Mesenchymal stem cell (in vitro differentiated cells and primary cell): ENCODE measurements at regions not wholly inside any gene's neighbourhood (a gene's known extent, or its start where the extent isn't known, plus 50 kb on each side); places are given as distances from the start of the nearest gene placed in this dataset.
A peak's percentile ranks its signal among the peaks of the same experiment; 100 is the strongest.

Experiments
- DNase-seq: peaks from one replicate; pipeline ENCODE4 v3.0.0-alpha.2; 2013
- H2AFZ ChIP-seq: one replicate; pipeline ENCODE4 v1.6.1; 2013; ENCODE audit warnings: low read depth, mild to moderate bottlenecking, control low read depth, inconsistent platforms, low read length, moderate library complexity
- H2AK5ac ChIP-seq: 2 replicates; pipeline ENCODE4 v1.6.1; 2013; ENCODE audit warnings: low read length, moderate library complexity, mild to moderate bottlenecking, inconsistent platforms; ENCODE audit not compliant: severe bottlenecking
- H2BK120ac ChIP-seq: one replicate; pipeline ENCODE4 v1.6.1; 2013; ENCODE audit warnings: low read depth, mild to moderate bottlenecking, inconsistent platforms, low read length, moderate library complexity
- H2BK12ac ChIP-seq, 2 experiments: one replicate each; pipeline ENCODE4 v1.6.1; 2013; ENCODE audit warnings: inconsistent platforms in 2 of 2, low read length in 2 of 2, mild to moderate bottlenecking in 2 of 2, moderate library complexity in 2 of 2, control low read depth in 1 of 2
- H2BK15ac ChIP-seq: one replicate; pipeline ENCODE4 v1.6.1; 2013; ENCODE audit warnings: mild to moderate bottlenecking, low read depth, inconsistent platforms; ENCODE audit not compliant: poor library complexity, severe bottlenecking
- H2BK5ac ChIP-seq: 2 replicates; pipeline ENCODE4 v1.6.1; 2013; ENCODE audit warnings: low read depth, mild to moderate bottlenecking, low read length, control low read depth, inconsistent platforms; ENCODE audit not compliant: poor library complexity, severe bottlenecking
- H3K14ac ChIP-seq, 2 experiments: one replicate each; pipeline ENCODE4 v1.6.1; 2013; ENCODE audit warnings: inconsistent platforms in 2 of 2, low read length in 2 of 2, control low read depth in 1 of 2, mild to moderate bottlenecking in 1 of 2, moderate library complexity in 1 of 2
- H3K18ac ChIP-seq, 2 experiments: one replicate each; pipeline ENCODE4 v1.6.1; 2013; ENCODE audit warnings: inconsistent platforms in 2 of 2, low read length in 2 of 2, control low read depth in 1 of 2, low read depth in 1 of 2, mild to moderate bottlenecking in 1 of 2
- H3K23ac ChIP-seq, 2 experiments: one replicate each; pipeline ENCODE4 v1.6.1; 2013; ENCODE audit warnings: inconsistent platforms in 2 of 2, low read length in 2 of 2, mild to moderate bottlenecking in 2 of 2, moderate library complexity in 2 of 2, control low read depth in 1 of 2
- H3K27ac ChIP-seq: 2 replicates; pipeline ENCODE4 v1.5.1; 2013; ENCODE audit warnings: mild to moderate bottlenecking, moderate library complexity, low read length, control low read depth, inconsistent platforms; ENCODE audit not compliant: poor library complexity, severe bottlenecking
- H3K27me3 ChIP-seq, 2 experiments: 2 replicates each; pipeline versions ENCODE4 v1.6.1 to v1.7.0; 2013; ENCODE audit warnings: low read length in 2 of 2, mild to moderate bottlenecking in 2 of 2, moderate library complexity in 2 of 2, control low read depth in 1 of 2, inconsistent platforms in 1 of 2; ENCODE audit not compliant: control insufficient read depth in 1 of 2, insufficient read depth in 1 of 2
- H3K36me3 ChIP-seq, 2 experiments: 2 replicates each; pipeline versions ENCODE4 v1.6.1 to v1.7.0; 2013; ENCODE audit warnings: low read length in 2 of 2, control low read depth in 1 of 2, inconsistent platforms in 1 of 2, low read depth in 1 of 2, mild to moderate bottlenecking in 1 of 2; ENCODE audit not compliant: insufficient read depth in 2 of 2, control insufficient read depth in 1 of 2
- H3K4ac ChIP-seq, 2 experiments: one replicate each; pipeline ENCODE4 v1.6.1; 2013; ENCODE audit warnings: inconsistent platforms in 2 of 2, low read length in 2 of 2, mild to moderate bottlenecking in 2 of 2, moderate library complexity in 2 of 2, control low read depth in 1 of 2, low read depth in 1 of 2
- H3K4me1 ChIP-seq: 2 replicates; pipeline ENCODE4 v1.6.1; 2013; ENCODE audit warnings: low read depth, low read length, control low read depth; ENCODE audit not compliant: control insufficient read depth, insufficient read depth
- H3K4me2 ChIP-seq: 2 replicates; pipeline ENCODE4 v1.6.1; 2013; ENCODE audit warnings: low read length, mild to moderate bottlenecking, inconsistent platforms; ENCODE audit not compliant: poor library complexity, severe bottlenecking
- H3K4me3 ChIP-seq, 2 experiments: 2 replicates each; pipeline versions ENCODE4 v1.5.1 to v1.7.0; 2013; ENCODE audit warnings: low read length in 2 of 2, mild to moderate bottlenecking in 2 of 2, control low read depth in 1 of 2, low read depth in 1 of 2; ENCODE audit not compliant: insufficient read depth in 1 of 2
- H3K79me1 ChIP-seq: replicated peaks from 2 replicates; pipeline ENCODE4 v1.6.1; 2013; ENCODE audit warnings: mild to moderate bottlenecking, control low read depth, low read length, inconsistent platforms; ENCODE audit not compliant: poor library complexity, severe bottlenecking
- H3K9ac ChIP-seq: 2 replicates; pipeline ENCODE4 v1.7.0; 2013; ENCODE audit warnings: mild to moderate bottlenecking, low read length, moderate library complexity
- H3K9me3 ChIP-seq: 2 replicates; pipeline ENCODE4 v1.7.0; 2013; ENCODE audit warnings: mild to moderate bottlenecking, low read length; ENCODE audit not compliant: control insufficient read depth
- H4K8ac ChIP-seq: one replicate; pipeline ENCODE4 v1.6.1; 2013; ENCODE audit warnings: inconsistent platforms, mild to moderate bottlenecking, low read length, moderate library complexity
- H4K91ac ChIP-seq: one replicate; pipeline ENCODE4 v1.6.1; 2013; ENCODE audit warnings: mild to moderate bottlenecking, low read length, inconsistent platforms
- WGBS: methylation state at CpG from one replicate; pipeline ENCODE4 v1.1.7; 2013; ENCODE audit warnings: mixed read lengths; 5-methylcytosine and 5-hydroxymethylcytosine counted together

DNA sequence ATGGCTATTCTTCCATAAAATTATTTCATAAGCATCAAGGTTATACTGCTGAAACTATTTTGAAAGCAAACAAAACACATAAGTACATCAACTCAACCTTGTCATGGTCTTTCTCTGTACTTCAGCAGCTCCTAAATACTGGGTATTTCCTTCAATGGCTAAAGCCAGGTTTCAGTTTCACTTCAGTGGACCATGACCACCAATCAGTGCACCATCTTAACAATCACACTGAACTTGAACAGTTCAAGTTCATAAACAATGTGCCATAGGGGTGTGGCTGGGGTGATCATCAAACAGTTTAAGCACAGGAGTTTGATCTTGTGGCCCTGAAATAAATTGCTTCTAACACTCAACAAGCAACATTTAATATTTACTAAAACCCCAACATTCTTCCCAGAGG is 124.1 kb upstream of the FIGN start:
- no peak overlapping the region for H2AK5ac ChIP-seq
- no peak overlapping the region for H2BK15ac ChIP-seq
- H4K91ac ChIP-seq, result no peak overlapping the region
- H2AFZ ChIP-seq, result no peak overlapping the region
- H3K14ac ChIP-seq, result no peak overlapping the region
- H3K4me1 ChIP-seq, result no peaks in the 10 kb centered on the region
- no peaks in the 10 kb centered on the region for H3K9me3 ChIP-seq
- H3K18ac ChIP-seq, result no peak overlapping the region
- no peak overlapping the region for H4K8ac ChIP-seq
- H3K27me3 ChIP-seq, result no peaks in the 10 kb centered on the region
- no peak overlapping the region for H2BK120ac ChIP-seq
- no peak overlapping the region for H3K4me3 ChIP-seq
- H3K36me3 ChIP-seq, result no peaks in the 10 kb centered on the region
- no peak overlapping the region for H3K9ac ChIP-seq
- no peak overlapping the region for H3K27ac ChIP-seq
- H2BK12ac ChIP-seq, result no peak overlapping the region
- no peak overlapping the region for H3K23ac ChIP-seq
- no peak overlapping the region for H3K4me2 ChIP-seq
- peak; percentile 20 for DNase-seq
- H3K4ac ChIP-seq, result no peak overlapping the region
- no peaks in the 10 kb centered on the region for H3K79me1 ChIP-seq
- H2BK5ac ChIP-seq, result no peak overlapping the region

DNA sequence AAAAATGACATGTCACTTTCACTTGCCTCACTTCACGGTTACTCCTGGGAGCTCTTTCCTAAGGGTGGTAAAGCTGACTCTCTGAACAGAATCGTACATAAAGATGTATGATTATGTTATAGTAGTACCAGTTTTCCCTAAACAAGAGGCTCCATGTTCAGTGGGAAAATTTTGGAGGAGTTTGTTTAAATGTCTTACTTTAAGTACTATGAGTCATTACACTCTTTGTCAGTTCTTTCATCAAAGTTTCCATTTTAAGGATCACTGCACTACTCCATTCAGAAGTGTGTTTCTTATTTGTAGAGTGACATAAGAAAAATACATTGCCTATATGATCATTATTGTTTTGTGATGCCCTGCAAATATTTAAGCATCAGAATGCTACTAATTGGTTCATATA is 121.1 kb upstream of the FIGN start:
- 100% methylated on average over 1 of the region's 2 CpGs for WGBS
- no peaks in the 10 kb centered on the region for H3K36me3 ChIP-seq
- H3K27ac ChIP-seq, result no peak overlapping the region
- H2BK15ac ChIP-seq, result no peak overlapping the region
- no peak overlapping the region for H2BK120ac ChIP-seq
- H4K91ac ChIP-seq, result no peak overlapping the region
- H3K9ac ChIP-seq, result no peak overlapping the region
- H3K23ac ChIP-seq, result no peak overlapping the region
- no peak overlapping the region for H2BK12ac ChIP-seq
- no peak overlapping the region for H2BK5ac ChIP-seq
- H3K9me3 ChIP-seq, result no peaks in the 10 kb centered on the region
- H2AK5ac ChIP-seq, result no peak overlapping the region
- H2AFZ ChIP-seq, result no peak overlapping the region
- H3K4me1 ChIP-seq, result no peaks in the 10 kb centered on the region
- peak; percentile 58 for DNase-seq
- no peak overlapping the region for H4K8ac ChIP-seq
- no peak overlapping the region for H3K18ac ChIP-seq
- H3K4ac ChIP-seq, result no peak overlapping the region
- no peak overlapping the region for H3K4me2 ChIP-seq
- no peak overlapping the region for H3K14ac ChIP-seq
- no peaks in the 10 kb centered on the region for H3K27me3 ChIP-seq
- H3K79me1 ChIP-seq, result no peaks in the 10 kb centered on the region
- H3K4me3 ChIP-seq, result no peak overlapping the region

DNA sequence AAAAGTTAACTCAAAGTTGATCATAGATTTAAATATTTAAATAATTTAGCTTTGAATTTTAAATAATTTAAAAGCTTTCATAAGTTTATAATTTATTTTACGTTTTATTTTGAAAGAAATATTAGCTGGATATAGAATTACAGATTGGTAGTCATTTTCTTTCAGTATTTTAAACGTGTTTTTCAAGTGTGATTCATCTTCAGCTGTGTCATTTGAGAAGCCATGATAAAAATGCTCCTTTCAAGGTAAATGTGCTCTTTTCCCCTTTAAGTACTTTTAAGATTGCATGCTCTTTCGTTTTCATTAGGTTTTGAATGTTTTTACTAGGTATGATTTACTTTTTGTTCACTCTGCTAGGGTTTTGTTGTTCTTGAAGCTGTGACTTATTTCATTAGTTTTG is 116.8 kb upstream of the FIGN start:
- no peak overlapping the region for H4K91ac ChIP-seq
- WGBS, result 71% methylated on average over 1 of the region's 3 CpGs

DNA sequence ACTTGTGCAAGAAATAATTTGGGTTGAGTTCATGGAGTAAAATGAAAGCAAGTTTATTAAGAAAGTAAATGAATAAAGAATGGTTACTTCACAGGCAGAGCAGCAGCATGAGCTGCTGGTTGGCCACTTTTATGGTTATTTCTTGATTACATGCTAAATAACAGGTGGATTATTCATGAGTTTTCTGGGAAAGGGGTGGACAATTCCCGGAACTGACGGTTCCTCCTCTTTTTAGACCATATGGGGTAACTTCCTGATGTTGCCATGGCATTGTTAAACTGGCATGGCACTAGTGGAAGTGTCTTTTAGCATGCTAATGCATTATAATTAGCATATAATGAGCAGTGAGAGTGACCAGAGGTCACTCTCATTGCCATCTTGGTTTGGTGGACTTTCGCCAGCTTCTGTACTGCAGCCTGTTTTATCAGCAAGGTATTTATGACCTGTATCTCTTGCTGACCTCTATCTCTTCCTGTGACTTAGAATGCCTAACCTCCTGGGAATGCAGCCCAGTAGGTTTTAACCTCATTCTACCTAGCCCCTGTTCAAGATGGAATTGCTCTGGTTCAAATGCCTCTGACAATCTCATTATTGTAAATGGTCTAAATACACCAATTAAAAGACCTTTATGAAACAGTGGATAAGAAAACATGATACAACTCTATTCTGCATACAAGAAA is 114.1 kb upstream of the FIGN start:
- H3K4me1 ChIP-seq, result no peaks in the 10 kb centered on the region
- no peak overlapping the region for H4K8ac ChIP-seq
- DNase-seq, result no peak
- no peak overlapping the region for H2BK15ac ChIP-seq
- no peaks in the 10 kb centered on the region for H3K36me3 ChIP-seq
- H3K4ac ChIP-seq, result no peak overlapping the region
- H2AFZ ChIP-seq, result no peak overlapping the region
- no peak overlapping the region for H3K4me3 ChIP-seq
- no peak overlapping the region for H2BK12ac ChIP-seq
- no peak overlapping the region for H3K4me2 ChIP-seq
- H3K14ac ChIP-seq, result no peak overlapping the region
- H2AK5ac ChIP-seq, result no peak overlapping the region
- H3K79me1 ChIP-seq, result no peaks in the 10 kb centered on the region
- H3K23ac ChIP-seq, result no peak overlapping the region
- no peak overlapping the region for H2BK120ac ChIP-seq
- no peak overlapping the region for H2BK5ac ChIP-seq
- H3K27me3 ChIP-seq, result no peaks in the 10 kb centered on the region
- H3K9ac ChIP-seq, result no peak overlapping the region
- 95% methylated on average over 3 of the region's 3 CpGs for WGBS
- H3K27ac ChIP-seq, result no peak overlapping the region
- no peak overlapping the region for H3K18ac ChIP-seq
- no peak overlapping the region for H4K91ac ChIP-seq
- no peaks in the 10 kb centered on the region for H3K9me3 ChIP-seq

More for the DNA sequence above, 116.8 kb upstream of the FIGN start:
- no peak overlapping the region for H2AFZ ChIP-seq
- H2BK15ac ChIP-seq, result no peak overlapping the region
- H3K4me2 ChIP-seq, result no peak overlapping the region
- no peak overlapping the region for H3K27ac ChIP-seq
- H2BK120ac ChIP-seq, result no peak overlapping the region
- no peaks in the 10 kb centered on the region for H3K9me3 ChIP-seq
- H3K36me3 ChIP-seq, result no peaks in the 10 kb centered on the region
- H3K9ac ChIP-seq, result no peak overlapping the region
- H2AK5ac ChIP-seq, result no peak overlapping the region
- no peak overlapping the region for H3K23ac ChIP-seq
- no peak overlapping the region for H3K4ac ChIP-seq
- no peak overlapping the region for H2BK12ac ChIP-seq
- H3K79me1 ChIP-seq, result no peaks in the 10 kb centered on the region
- no peak overlapping the region for H3K18ac ChIP-seq
- no peak overlapping the region for H2BK5ac ChIP-seq
- no peak for DNase-seq
- no peak overlapping the region for H4K8ac ChIP-seq
- H3K14ac ChIP-seq, result no peak overlapping the region
- H3K27me3 ChIP-seq, result no peaks in the 10 kb centered on the region
- H3K4me3 ChIP-seq, result no peak overlapping the region
- no peaks in the 10 kb centered on the region for H3K4me1 ChIP-seq
